ENCODE measurements at regions not wholly inside any gene's neighbourhood (a gene's known extent, or its start where the extent isn't known, plus 50 kb on each side); places are given as distances from the start of the nearest gene placed in this dataset.
A peak's percentile ranks its signal among the peaks of the same experiment; 100 is the strongest.

DNA sequence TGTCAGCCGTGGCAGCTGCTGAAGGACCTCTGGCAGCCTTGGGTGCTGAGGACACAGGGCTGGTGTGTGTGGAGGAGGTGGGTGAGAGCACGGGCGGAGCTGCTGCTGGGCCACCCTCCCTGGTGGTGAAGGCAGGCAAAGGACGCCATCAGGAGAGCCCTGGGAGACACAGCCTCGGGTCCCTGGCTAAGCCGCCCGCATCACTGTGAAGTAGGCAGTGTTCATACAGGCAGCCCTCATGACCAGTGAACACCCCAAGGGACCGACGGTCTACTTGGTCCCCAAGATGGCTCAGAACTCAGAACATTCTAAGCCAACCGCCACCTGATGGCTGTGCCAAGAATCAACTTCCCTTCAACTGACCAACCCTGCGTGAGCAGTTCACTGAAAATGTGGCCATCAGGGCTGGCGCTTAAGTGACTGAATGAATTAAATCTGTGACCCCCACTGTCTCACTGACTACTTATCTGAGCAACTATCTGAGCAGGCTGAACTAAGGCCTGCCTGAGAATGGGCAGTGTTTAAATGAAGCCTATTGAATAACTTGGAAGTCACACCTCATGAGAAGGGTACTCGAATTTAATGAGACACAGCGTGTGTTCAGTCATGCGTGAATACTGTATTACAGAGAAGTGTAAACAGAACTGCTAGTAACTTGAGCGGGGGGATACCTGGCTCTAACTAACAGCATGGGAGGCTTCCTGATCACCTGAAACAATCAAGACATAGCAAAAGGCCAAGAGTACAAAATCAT lies 54.7 kb upstream of the SIMC1 start:
- Histone ChIP-seq H3K27ac (ENCODE audit: low read length) (no peak overlapping the region), H3K4me1 (ENCODE audit: control insufficient read depth, insufficient read depth, low read length) (peaks cover 2% of the 10 kb centered on the region; the same call in 1 of the 2 replicates), H3K36me3 (ENCODE audit: control insufficient read depth, insufficient read depth, low read length) (no peaks in the 10 kb centered on the region), H3K4me3 (ENCODE audit: low read depth in 2 of 2, low read length in 2 of 2) (no peak overlapping the region), H3K27me3 (ENCODE audit: control insufficient read depth, insufficient read depth, low read length) (peaks cover 3% of the 10 kb centered on the region), H3K9me3 (ENCODE audit: control insufficient read depth, insufficient read depth, low read depth, low read length) (no peaks in the 10 kb centered on the region)
- ChIA-PET POLR2A (no interaction called here), CTCF (no interaction called here)
- in situ Hi-C loops (cut with HindIII; ENCODE audit: low pct_unique_long_range_greater_than_20kb, low sequenced_read_pairs), result no loop called here
- intact Hi-C loops (cut with micrococcal nuclease; ENCODE audit: unreplicated experiment), result no loop called here
- BruUV-seq (replicated peaks), result no TSS peak
- ATAC-seq (no peak), DNase-seq (ENCODE audit: low read depth, low spot score) (no peak)
- TF ChIP-seq SIN3A (IDR thresholded peaks at IDR 0.05; ENCODE audit: borderline replicate concordance, insufficient read depth, low read depth, low read length) (no peak), POLR2AphosphoS5 (IDR thresholded peaks at IDR 0.05; ENCODE audit: low read depth, low read length) (no peak), CTCF (IDR thresholded peaks at IDR 0.05) (no peak), REST (IDR thresholded peaks at IDR 0.05; ENCODE audit: insufficient read depth in 1 of 2, low read depth in 2 of 2, low read length in 1 of 2) (no peak), TCF7L2 (IDR thresholded peaks at IDR 0.05; ENCODE audit: low read depth, low read length) (no peak)

- no peaks in the 10 kb centered on the region for H3K9me3 ChIP-seq (ENCODE audit: control insufficient read depth, insufficient read depth, low read depth, low read length)
- no peak overlapping the region for H3K4me3 ChIP-seq (ENCODE audit: low read depth in 2 of 2, low read length in 2 of 2)
- TF ChIP-seq CTCF (IDR thresholded peaks at IDR 0.05) (no peak), REST (IDR thresholded peaks at IDR 0.05; ENCODE audit: insufficient read depth in 1 of 2, low read depth in 2 of 2, low read length in 1 of 2) (no peak), POLR2AphosphoS5 (IDR thresholded peaks at IDR 0.05; ENCODE audit: low read depth, low read length) (no peak), TCF7L2 (IDR thresholded peaks at IDR 0.05; ENCODE audit: low read depth, low read length) (no peak), SIN3A (IDR thresholded peaks at IDR 0.05; ENCODE audit: borderline replicate concordance, insufficient read depth, low read depth, low read length) (no peak)
- no peaks in the 10 kb centered on the region; the same call in none of the 2 replicates for H3K27me3 ChIP-seq (ENCODE audit: control insufficient read depth, insufficient read depth, low read length)
- CTCF ChIA-PET, result no interaction called here
- DNase-seq (ENCODE audit: low read depth, low spot score) (no peak), ATAC-seq (no peak)
- peak overlapping the region; percentile 48; the same call in 1 of the 2 replicates for H3K27ac ChIP-seq (ENCODE audit: low read length)
- H3K36me3 ChIP-seq (ENCODE audit: control insufficient read depth, insufficient read depth, low read length), result no peaks in the 10 kb centered on the region
- intact Hi-C loops (cut with micrococcal nuclease; ENCODE audit: unreplicated experiment), result no loop called here
- peaks cover 2% of the 10 kb centered on the region; the same call in 1 of the 2 replicates for H3K4me1 ChIP-seq (ENCODE audit: control insufficient read depth, insufficient read depth, low read length)
- in situ Hi-C loops (cut with HindIII; ENCODE audit: low pct_unique_long_range_greater_than_20kb, low sequenced_read_pairs), result no loop called here
- BruUV-seq (replicated peaks), result no TSS peak
- POLR2A ChIA-PET, result no interaction called here
Measured at GRCh38 chr5:176184608-176185132, 53.6 kb upstream of the SIMC1 start.

All from Panc1 (cell line).